ENCODE measurements at regions not wholly inside any gene's neighbourhood (a gene's known extent, or its start where the extent isn't known, plus 50 kb on each side); places are given as distances from the start of the nearest gene placed in this dataset.

GRCh38 chr7:46068159-46068558 is 147.1 kb upstream of the IGFBP3 start:
- CTCF ChIA-PET = interaction anchor here (1.1 to 1.2 kb wide), 2 partner anchors 9 to 146 kb away, joined by 3 read pairs; no protein-coding TSS in a partner anchor
- DNase-seq (ENCODE audit: low read depth, low spot score) = no peak
- POLR2A ChIA-PET = no interaction called here
- TF ChIP-seq CTCF (IDR thresholded peaks at IDR 0.05; ENCODE audit: insufficient read depth, low read length, missing control alignments) = no peak
- H3K4me3 ChIP-seq (ENCODE audit: low read depth, low read length) = no peak overlapping the region

GRCh38 chr7:46059308-46060020 is 138.4 kb upstream of the IGFBP3 start:
- TF ChIP-seq CTCF (IDR thresholded peaks at IDR 0.05; ENCODE audit: insufficient read depth, low read length, missing control alignments) = no peak
- POLR2A ChIA-PET = no interaction called here

GRCh38 chr7:46058086-46058823 is 137.2 kb upstream of the IGFBP3 start:
- ChIA-PET POLR2A (no interaction called here), CTCF (interaction anchor here (0.9 kb wide), 1 partner anchor 135 kb away, joined by 3 read pairs; no protein-coding TSS in a partner anchor)
- no peak for TF ChIP-seq CTCF (IDR thresholded peaks at IDR 0.05; ENCODE audit: insufficient read depth, low read length, missing control alignments)
- no peak for DNase-seq (ENCODE audit: low read depth, low spot score)
- H3K4me3 ChIP-seq (ENCODE audit: low read depth, low read length) = no peak overlapping the region

More at GRCh38 chr7:46059308-46060020, 138.4 kb upstream of the IGFBP3 start:
- CTCF ChIA-PET = no interaction called here
- no peak for DNase-seq (ENCODE audit: low read depth, low spot score)
- H3K4me3 ChIP-seq (ENCODE audit: low read depth, low read length) = no peak overlapping the region

- no peak overlapping the region for H3K4me3 ChIP-seq (ENCODE audit: low read depth, low read length)
- CTCF ChIA-PET = no interaction called here
- POLR2A ChIA-PET = no interaction called here
- no peak for TF ChIP-seq CTCF (IDR thresholded peaks at IDR 0.05; ENCODE audit: insufficient read depth, low read length, missing control alignments)
- DNase-seq (ENCODE audit: low read depth, low spot score) = no peak
Observed at GRCh38 chr7:46054915-46055314, 133.8 kb upstream of the IGFBP3 start.

GRCh38 chr7:46054272-46054671 is 133.2 kb upstream of the IGFBP3 start:
- POLR2A ChIA-PET = no interaction called here

More at GRCh38 chr7:46054272-46054671, 133.2 kb upstream of the IGFBP3 start:
- CTCF ChIA-PET = interaction anchor here (1.5 to 2.1 kb wide), 2 partner anchors 13 to 132 kb away, joined by 5 to 12 read pairs; partner anchors contain the start of gene IGFBP3
- TF ChIP-seq CTCF (IDR thresholded peaks at IDR 0.05; ENCODE audit: insufficient read depth, low read length, missing control alignments) = no peak
- H3K4me3 ChIP-seq (ENCODE audit: low read depth, low read length) = no peak overlapping the region
- no peak for DNase-seq (ENCODE audit: low read depth, low spot score)

All from AG04449 (cell line).